H54 (cell line): ENCODE measurements at regions not wholly inside any gene's neighbourhood (a gene's known extent, or its start where the extent isn't known, plus 50 kb on each side); places are given as distances from the start of the nearest gene placed in this dataset.
"Not testable (repeated sequence)": the region's sequence is repeated elsewhere in the genome, so short reads cannot be mapped to it uniquely, and the experiment has no call there.

Source experiments
- DNase-seq: peaks from one replicate; pipeline ENCODE4 v3.0.0; 2011; ENCODE audit warnings: low spot score, mixed read lengths; ENCODE audit not compliant: insufficient read length
- FAIRE-seq: peaks from 3 replicates; lab custom pipeline; 2011; peaks lifted over from hg19 to GRCh38; lab: Jason Lieb, UNC
- POLR2A ChIP-seq: IDR thresholded peaks from 2 replicates; pipeline ENCODE4 v1.6.1; 2011; ENCODE audit warnings: low read depth, mild to moderate bottlenecking, low read length

- no peak for FAIRE-seq
- DNase-seq = no peak
- TF ChIP-seq POLR2A = no peak
Measured at GRCh38 chr18:62629031-62629430, 86.3 kb upstream of the PHLPP1 start.

GRCh38 chr18:62631173-62631572 lies 84.2 kb upstream of the PHLPP1 start:
- TF ChIP-seq POLR2A = no peak
- FAIRE-seq = no peak
- no peak for DNase-seq

- TF ChIP-seq POLR2A = no peak
- no peak for FAIRE-seq
- DNase-seq = no peak
Measured at GRCh38 chr18:62632788-62633455, 82.4 kb upstream of the PHLPP1 start.

GRCh38 chr18:62634458-62634857 lies 80.9 kb upstream of the PHLPP1 start:
- no peak for FAIRE-seq

GRCh38 chr18:62634979-62635630 lies 80.2 kb upstream of the PHLPP1 start:
- no peak for FAIRE-seq
- no peak for DNase-seq
- no peak for TF ChIP-seq POLR2A

More at GRCh38 chr18:62634458-62634857, 80.9 kb upstream of the PHLPP1 start:
- DNase-seq = no peak
- TF ChIP-seq POLR2A = no peak

GRCh38 chr18:62637403-62637802 lies 77.9 kb upstream of the PHLPP1 start:
- no peak for TF ChIP-seq POLR2A
- DNase-seq (no peak), FAIRE-seq (no peak)

GRCh38 chr18:62637807-62638687 lies 77.3 kb upstream of the PHLPP1 start:
- no peak for DNase-seq
- no peak for FAIRE-seq
- TF ChIP-seq POLR2A = no peak

GRCh38 chr18:62643181-62643580 lies 72.2 kb upstream of the PHLPP1 start:
- DNase-seq = no peak
- no peak for FAIRE-seq
- no peak for TF ChIP-seq POLR2A

GRCh38 chr18:62644773-62645172 lies 70.6 kb upstream of the PHLPP1 start:
- FAIRE-seq (no peak), DNase-seq (no peak)
- TF ChIP-seq POLR2A = no peak

- no peak for TF ChIP-seq POLR2A
- FAIRE-seq (no peak), DNase-seq (no peak)
Measured at GRCh38 chr18:62647179-62647578, 68.2 kb upstream of the PHLPP1 start.

GRCh38 chr18:62648045-62648678 lies 67.2 kb upstream of the PHLPP1 start:
- DNase-seq (no peak), FAIRE-seq (no peak)
- no peak for TF ChIP-seq POLR2A

- FAIRE-seq (no peak), DNase-seq (no peak)
- TF ChIP-seq POLR2A = no peak
Measured at GRCh38 chr18:62651276-62652056, 63.9 kb upstream of the PHLPP1 start.

- not testable (repeated sequence) for FAIRE-seq
Measured at GRCh38 chr18:62652057-62652629, 63.2 kb upstream of the PHLPP1 start.

More at GRCh38 chr18:62652057-62652629, 63.2 kb upstream of the PHLPP1 start:
- not testable (repeated sequence) for DNase-seq
